Stimulated activated CD8-positive, alpha-beta memory T cell treated with anti-CD3 and anti-CD28 coated beads, Interleukin-7, amount 100 ng/mL, for 1 hour (primary cell): ENCODE measurements at regions not wholly inside any gene's neighbourhood (a gene's known extent, or its start where the extent isn't known, plus 50 kb on each side); places are given as distances from the start of the nearest gene placed in this dataset.
"Not testable (repeated sequence)": the region's sequence is repeated elsewhere in the genome, so short reads cannot be mapped to it uniquely, and the experiment has no call there.

ENCODE experiments used
- DNase-seq, 2 donors: peaks; one replicate each; pipeline ENCODE4 v3.0.0-alpha.2; 2020; ENCODE audit warnings: low read depth in 2 of 2

GRCh38 chr17:33941744-33942143, 313.3 kb upstream of the CCL2 start:
- DNase-seq, result no peak

GRCh38 chr17:33942414-33942813, 312.7 kb upstream of the CCL2 start:
- DNase-seq, result no peak

GRCh38 chr17:33944412-33944811, 310.7 kb upstream of the CCL2 start:
- no peak for DNase-seq

GRCh38 chr17:33944826-33945225, 310.3 kb upstream of the CCL2 start:
- DNase-seq, result no peak

GRCh38 chr17:33945646-33946546, 309.2 kb upstream of the CCL2 start:
- DNase-seq, result no peak

- no peak for DNase-seq
Measured at GRCh38 chr17:33947762-33948161, 307.3 kb upstream of the CCL2 start.

GRCh38 chr17:33948309-33948708, 306.8 kb upstream of the CCL2 start:
- no peak for DNase-seq

- no peak for DNase-seq
Measured at GRCh38 chr17:33949100-33949499, 306.0 kb upstream of the CCL2 start.

GRCh38 chr17:33950061-33950460, 305.0 kb upstream of the CCL2 start:
- DNase-seq, result no peak

- DNase-seq, result no peak
Measured at GRCh38 chr17:33952425-33952824, 302.7 kb upstream of the CCL2 start.

- no peak for DNase-seq
Measured at GRCh38 chr17:33954597-33954996, 300.5 kb upstream of the CCL2 start.

- no peak for DNase-seq
Measured at GRCh38 chr17:33955461-33955860, 299.6 kb upstream of the CCL2 start.

GRCh38 chr17:33959098-33959497, 296.0 kb upstream of the CCL2 start:
- DNase-seq, result not testable (repeated sequence)

- no peak for DNase-seq
Measured at GRCh38 chr17:33962857-33963655, 292.0 kb upstream of the CCL2 start.

GRCh38 chr17:33964344-33964979, 290.6 kb upstream of the CCL2 start:
- no peak for DNase-seq

- no peak for DNase-seq
Measured at GRCh38 chr17:33966410-33967059, 288.6 kb upstream of the CCL2 start.

- DNase-seq, result no peak
Measured at GRCh38 chr17:33967608-33968349, 287.3 kb upstream of the CCL2 start.

- no peak for DNase-seq
Measured at GRCh38 chr17:33968350-33969044, 286.6 kb upstream of the CCL2 start.

- no peak for DNase-seq
Measured at GRCh38 chr17:33970279-33970678, 284.8 kb upstream of the CCL2 start.

GRCh38 chr17:33972763-33973162, 282.3 kb upstream of the CCL2 start:
- no peak for DNase-seq

GRCh38 chr17:33973491-33973890, 281.6 kb upstream of the CCL2 start:
- DNase-seq, result no peak
